ENCODE measurements at regions not wholly inside any gene's neighbourhood (a gene's known extent, or its start where the extent isn't known, plus 50 kb on each side); places are given as distances from the start of the nearest gene placed in this dataset.

GRCh38 chr5:164355267-164355830 lies 849.9 kb downstream of the MAT2B start:
- no peak for TF ChIP-seq CTCF (IDR thresholded peaks at IDR 0.05 in 8 of 11, conservative IDR thresholded peaks at IDR 0.05 in 3 of 11)
- TF ChIP-seq POLR2A (IDR thresholded peaks at IDR 0.05) = no peak
- TF ChIP-seq POLR2AphosphoS5 (IDR thresholded peaks at IDR 0.05) = no peak
